CD14-positive monocyte (primary cell): ENCODE measurements at regions not wholly inside any gene's neighbourhood (a gene's known extent, or its start where the extent isn't known, plus 50 kb on each side); places are given as distances from the start of the nearest gene placed in this dataset.

Experiments used
- DNase-seq, 3 donors: peaks; one replicate each; pipeline ENCODE4 v3.0.0-alpha.2; 2011 to 2022
- H2AFZ ChIP-seq: 2 replicates; pipeline ENCODE4 v1.6.0; 2012; ENCODE audit warnings: mild to moderate bottlenecking, low read depth, low read length, inconsistent platforms; ENCODE audit not compliant: insufficient read depth, poor library complexity, severe bottlenecking
- H3K27ac ChIP-seq, 2 donors: 1 replicate in 1 of 2; 2 replicates in 1 of 2; pipeline ENCODE4 v1.5.1; 2012 to 2013; ENCODE audit warnings: low read length in 2 of 2, control low read depth in 1 of 2, inconsistent platforms in 1 of 2, low read depth in 1 of 2, mild to moderate bottlenecking in 1 of 2
- H3K27me3 ChIP-seq, 2 donors: one replicate each; pipeline versions ENCODE4 v1.6.0 to v1.6.1; 2011 to 2013; ENCODE audit warnings: low read length in 2 of 2; ENCODE audit not compliant: control insufficient read depth in 2 of 2, insufficient read depth in 2 of 2
- H3K36me3 ChIP-seq, 2 donors: replicated peaks in 1 of 2; 1 replicate in 1 of 2; 2 replicates in 1 of 2; pipeline versions ENCODE4 v1.5.1 to v1.6.1; 2012 to 2013; ENCODE audit warnings: low read length in 2 of 2, control low read depth in 1 of 2, inconsistent platforms in 1 of 2, mild to moderate bottlenecking in 1 of 2; ENCODE audit not compliant: insufficient read depth in 2 of 2, control insufficient read depth in 1 of 2
- H3K4me1 ChIP-seq, 2 donors: 1 replicate in 1 of 2; 2 replicates in 1 of 2; pipeline versions ENCODE4 v1.5.1 to v1.6.1; 2012 to 2013; ENCODE audit warnings: low read length in 2 of 2, control low read depth in 1 of 2, inconsistent platforms in 1 of 2, mild to moderate bottlenecking in 1 of 2, moderate library complexity in 1 of 2; ENCODE audit not compliant: insufficient read depth in 2 of 2, control insufficient read depth in 1 of 2
- H3K4me2 ChIP-seq: replicated peaks from 2 replicates; pipeline ENCODE3; 2012; ENCODE audit warnings: low read length, moderate library complexity, mild to moderate bottlenecking; ENCODE audit not compliant: poor library complexity, severe bottlenecking; ENCODE audit errors: extremely low read depth
- H3K4me3 ChIP-seq, 3 experiments: fragments of 200-600 bp in 1 of 3; sonication (generic) in 1 of 3; replicated peaks in 1 of 3; 1 replicate in 2 of 3; 2 replicates in 1 of 3; pipeline ENCODE4 v1.5.1; 2011 to 2013; ENCODE audit warnings: low read length in 3 of 3, mild to moderate bottlenecking in 3 of 3, control low read depth in 2 of 3, low read depth in 2 of 3, inconsistent platforms in 1 of 3, moderate library complexity in 1 of 3
- H3K79me2 ChIP-seq: 2 replicates; pipeline ENCODE4 v1.6.0; 2012; ENCODE audit warnings: mild to moderate bottlenecking, control low read depth, inconsistent platforms, low read length, moderate library complexity; ENCODE audit not compliant: insufficient read depth
- H3K9ac ChIP-seq: 2 replicates; pipeline ENCODE4 v1.6.0; 2017; ENCODE audit warnings: low read length, mild to moderate bottlenecking; ENCODE audit not compliant: insufficient read depth, poor library complexity, severe bottlenecking
- H3K9me3 ChIP-seq, 2 donors: replicated peaks in 1 of 2; 1 replicate in 1 of 2; 2 replicates in 1 of 2; pipeline versions ENCODE4 v1.5.1 to v1.6.1; 2012 to 2013; ENCODE audit warnings: low read length in 2 of 2, control low read depth in 1 of 2; ENCODE audit not compliant: control insufficient read depth in 1 of 2, insufficient read depth in 1 of 2
- H4K20me1 ChIP-seq: 2 replicates; pipeline ENCODE4 v1.6.0; 2012; ENCODE audit warnings: mild to moderate bottlenecking, low read length, control low read depth, moderate library complexity; ENCODE audit not compliant: insufficient read depth
- H3K27ac Mint-ChIP-seq, 7 donors: one replicate each; pipeline ENCODE4 v1.8.0; 2020; ENCODE audit warnings: mild to moderate bottlenecking in 7 of 7, mixed read lengths in 7 of 7, moderate library complexity in 6 of 7, inconsistent platforms in 2 of 7
- H3K27me3 Mint-ChIP-seq, 3 donors: one replicate each; pipeline ENCODE4 v1.8.0; 2021 to 2022; ENCODE audit warnings: low read depth in 3 of 3, mild to moderate bottlenecking in 3 of 3, mixed read lengths in 3 of 3, moderate library complexity in 3 of 3, inconsistent platforms in 1 of 3
- H3K36me3 Mint-ChIP-seq, 2 donors: one replicate each; pipeline ENCODE4 v1.8.0; 2020; ENCODE audit warnings: mixed read lengths in 2 of 2, inconsistent platforms in 1 of 2, mild to moderate bottlenecking in 1 of 2
- H3K4me1 Mint-ChIP-seq: one replicate; pipeline ENCODE4 v1.8.0; 2020; ENCODE audit warnings: mild to moderate bottlenecking, mixed read lengths
- H3K4me3 Mint-ChIP-seq, 2 donors: one replicate each; pipeline ENCODE4 v1.8.0; 2020; ENCODE audit warnings: mild to moderate bottlenecking in 2 of 2, mixed read lengths in 2 of 2, moderate library complexity in 1 of 2
- H3K9me3 Mint-ChIP-seq, 7 donors: one replicate each; pipeline ENCODE4 v1.8.0; 2020 to 2022; ENCODE audit warnings: mixed read lengths in 7 of 7, mild to moderate bottlenecking in 6 of 7, moderate library complexity in 6 of 7, inconsistent platforms in 2 of 7
- CTCF ChIP-seq: fragments of 200-600 bp; IDR thresholded peaks from one replicate; pipeline ENCODE4 v1.8.0; 2022; ENCODE audit warnings: antibody characterized with exemption, mild to moderate bottlenecking
- WGBS: methylation state at CpG from one replicate; pipeline ENCODE4 v1.1.5; 2013; ENCODE audit warnings: missing lambda C conversion rate; ENCODE audit not compliant: insufficient coverage; 5-methylcytosine and 5-hydroxymethylcytosine counted together
- intact Hi-C, 2 donors: fragments of 100-400 bp; cut with micrococcal nuclease; formaldehyde crosslinking; loops; one replicate each; pipeline versions ENCODE4 v1.15.0 to v1.15.1; 2023

DNA sequence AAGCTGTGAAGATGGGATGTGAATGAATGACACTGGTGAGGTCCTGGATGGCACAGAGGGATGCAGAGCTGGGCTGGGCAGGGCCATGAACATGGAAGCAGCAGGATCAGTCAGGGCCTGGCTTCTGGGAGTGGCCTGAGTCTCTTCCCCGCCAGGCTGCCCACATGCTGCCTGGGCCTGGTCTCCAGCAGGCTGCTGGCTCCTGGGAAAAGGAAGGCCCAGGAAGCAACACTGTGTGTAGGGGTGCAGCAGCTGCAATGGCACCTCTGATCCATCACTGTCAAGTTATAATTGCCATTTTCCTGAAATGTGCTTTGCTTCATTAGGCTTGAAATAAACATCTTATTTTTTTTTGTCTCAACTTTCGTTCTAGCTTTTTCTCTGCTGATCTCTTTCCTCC, 260.2 kb upstream of the N4BP1 start:
- H3K9me3 ChIP-seq: no peaks in the 10 kb centered on the region
- H2AFZ ChIP-seq: no peak overlapping the region
- no peaks in the 10 kb centered on the region for H4K20me1 ChIP-seq
- Mint-ChIP-seq H3K9me3 (peaks cover 0 to 5% (median 2%) of the 10 kb centered on the region in 7 donors), H3K27ac (no peak overlapping the region), H3K36me3 (no peaks in the 10 kb centered on the region), H3K27me3 (no peaks in the 10 kb centered on the region), H3K4me1 (no peaks in the 10 kb centered on the region), H3K4me3 (no peak overlapping the region)
- TF ChIP-seq CTCF: no peak
- H3K36me3 ChIP-seq: no peaks in the 10 kb centered on the region
- H3K4me3 ChIP-seq: no peak overlapping the region
- no peak overlapping the region for H3K4me2 ChIP-seq
- no peak for DNase-seq
- WGBS: 82% methylated on average over 1 of the region's 2 CpGs
- H3K4me1 ChIP-seq: no peaks in the 10 kb centered on the region
- intact Hi-C loops: no loop called here
- H3K79me2 ChIP-seq: no peaks in the 10 kb centered on the region
- H3K27ac ChIP-seq: no peak overlapping the region
- H3K27me3 ChIP-seq: no peaks in the 10 kb centered on the region
- H3K9ac ChIP-seq: no peak overlapping the region

- DNase-seq: no peak
- Mint-ChIP-seq H3K36me3 (no peaks in the 10 kb centered on the region), H3K4me3 (no peak overlapping the region), H3K9me3 (peaks cover 3 to 11% (median 5%) of the 10 kb centered on the region in 7 donors), H3K27me3 (peaks cover 0 to 3% (median 0%) of the 10 kb centered on the region in 3 donors), H3K4me1 (no peaks in the 10 kb centered on the region), H3K27ac (no peak overlapping the region)
- Histone ChIP-seq H4K20me1 (no peaks in the 10 kb centered on the region), H3K4me2 (no peak overlapping the region), H2AFZ (no peak overlapping the region), H3K9ac (no peak overlapping the region), H3K4me1 (no peaks in the 10 kb centered on the region), H3K27ac (no peak overlapping the region), H3K9me3 (peaks cover 0 to 8% of the 10 kb centered on the region in 2 donors), H3K79me2 (no peaks in the 10 kb centered on the region), H3K27me3 (no peaks in the 10 kb centered on the region), H3K4me3 (no peak overlapping the region), H3K36me3 (no peaks in the 10 kb centered on the region)
- intact Hi-C loops: no loop called here
- 84% methylated on average over 3 of the region's 3 CpGs for WGBS
- TF ChIP-seq CTCF: no peak
These were observed 255.5 kb upstream of the N4BP1 start for GRCh38 chr16:48865520-48865919.
